WI38 (cell line): ENCODE measurements at regions not wholly inside any gene's neighbourhood (a gene's known extent, or its start where the extent isn't known, plus 50 kb on each side); places are given as distances from the start of the nearest gene placed in this dataset.

Experiments
- H3K4me3 ChIP-seq: 2 replicates; pipeline ENCODE4 v1.5.1; 2011; ENCODE audit warnings: low read depth, mild to moderate bottlenecking, control low read depth, low read length
- CTCF ChIP-seq: IDR thresholded peaks from 2 replicates; pipeline ENCODE4 v1.5.1; 2012; ENCODE audit warnings: low read depth, mild to moderate bottlenecking, control low read depth, low read length

DNA sequence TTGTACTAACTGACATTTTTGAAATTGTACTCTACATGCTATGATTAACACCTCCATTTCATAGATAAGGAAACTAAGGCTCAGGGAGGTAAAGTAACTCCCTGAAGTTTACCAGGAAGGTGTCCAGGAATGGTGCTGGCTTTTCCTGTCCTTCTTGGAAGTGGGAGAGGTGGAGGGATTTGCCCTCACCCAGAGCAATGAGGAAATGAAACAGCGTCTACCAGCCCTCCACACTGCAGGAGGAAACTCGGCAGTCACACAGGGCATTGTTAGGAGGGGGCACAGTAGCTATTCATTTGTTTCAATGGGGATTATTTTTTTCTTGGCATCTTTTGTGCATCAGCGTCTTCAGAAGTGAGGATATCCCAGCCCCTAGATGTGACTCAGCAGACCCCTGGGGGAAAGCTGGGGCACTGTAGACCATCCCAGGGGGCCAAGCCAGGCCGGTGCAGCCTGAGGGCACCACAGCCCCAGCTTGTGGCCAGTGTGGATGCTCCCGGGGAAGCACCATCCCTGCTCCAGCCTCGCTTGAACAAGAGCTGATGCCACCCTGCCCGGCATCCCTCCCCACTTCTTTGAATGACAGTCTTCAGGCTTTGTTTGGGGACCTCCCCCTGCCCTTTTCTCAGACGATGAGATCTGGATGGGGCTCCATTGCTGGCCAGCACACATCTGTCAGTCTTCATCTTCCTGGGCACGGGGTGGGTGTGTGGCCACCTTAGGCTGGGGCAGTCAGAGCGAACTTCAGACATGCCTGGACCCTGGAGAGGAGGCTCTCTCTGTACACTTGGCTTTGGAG is 224.4 kb upstream of the PMEPA1 start:
- no peak for TF ChIP-seq CTCF
- no peak overlapping the region for H3K4me3 ChIP-seq

- H3K4me3 ChIP-seq = no peak overlapping the region
- no peak for TF ChIP-seq CTCF
These were observed 222.5 kb upstream of the PMEPA1 start for GRCh38 chr20:57932227-57932864.

DNA sequence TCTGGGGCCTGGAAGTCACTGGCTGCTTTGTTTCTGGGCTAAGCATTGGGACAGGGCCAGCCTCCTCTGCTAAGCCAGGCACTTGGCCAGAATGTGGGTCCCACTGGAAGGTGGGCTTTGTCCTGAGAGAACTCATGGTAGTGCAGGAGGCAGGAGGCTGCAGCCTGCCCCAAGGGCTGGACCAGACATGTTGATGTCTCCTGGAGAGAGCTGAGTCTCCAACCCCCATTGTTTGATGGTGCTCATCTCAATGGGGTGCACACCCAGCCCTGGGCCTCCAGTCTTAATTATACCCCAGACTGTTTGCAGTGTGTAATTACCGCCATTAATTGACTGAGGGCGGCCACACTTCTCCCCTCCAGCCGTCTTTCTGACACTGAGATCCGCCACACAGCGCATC is 220.5 kb upstream of the PMEPA1 start:
- no peak overlapping the region for H3K4me3 ChIP-seq
- no peak for TF ChIP-seq CTCF

DNA sequence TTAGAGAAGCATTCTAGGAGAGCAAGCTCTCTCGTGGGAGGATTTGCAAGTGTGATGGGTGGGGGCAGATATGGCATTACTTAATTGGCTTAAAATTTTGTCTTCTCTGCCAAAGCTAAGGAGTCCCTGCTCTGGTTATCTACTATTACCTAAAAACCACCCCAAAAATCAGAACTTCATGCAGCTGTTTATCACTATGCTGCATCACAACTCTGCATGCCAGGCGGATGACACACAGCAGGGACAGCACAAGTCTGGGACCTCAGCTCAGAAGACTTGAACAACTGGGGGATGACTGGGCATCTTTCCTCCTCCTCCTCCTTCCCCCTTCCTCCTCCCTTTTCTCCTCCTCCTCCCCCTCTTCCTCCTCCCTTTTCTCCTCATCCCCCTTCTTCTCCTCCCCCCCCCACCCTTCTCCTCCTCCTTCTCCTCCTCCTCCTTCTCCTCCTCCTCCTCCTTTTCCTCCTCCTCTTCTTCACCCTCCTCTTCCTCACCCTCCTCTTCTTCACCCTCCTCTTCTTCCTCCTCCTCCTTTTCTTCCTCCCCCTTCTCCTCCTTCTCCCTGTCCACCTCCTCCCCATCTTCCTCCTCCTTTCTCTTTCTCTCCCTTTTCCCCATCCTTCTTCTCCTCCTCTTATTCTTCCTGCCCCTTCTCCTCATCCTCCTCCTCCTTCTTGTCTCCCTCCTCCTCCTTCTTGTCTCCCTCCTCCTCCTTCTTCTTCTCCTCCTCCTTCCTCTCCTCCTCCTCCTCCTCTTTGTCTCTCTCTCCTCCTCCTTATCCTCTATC is 218.6 kb upstream of the PMEPA1 start:
- no peak for TF ChIP-seq CTCF
- H3K4me3 ChIP-seq = no peak overlapping the region

- no peak overlapping the region for H3K4me3 ChIP-seq
- no peak for TF ChIP-seq CTCF
These were observed 217.6 kb upstream of the PMEPA1 start for GRCh38 chr20:57927376-57927775.

GRCh38 chr20:57922706-57923105 is 212.9 kb upstream of the PMEPA1 start:
- H3K4me3 ChIP-seq = no peak overlapping the region
- no peak for TF ChIP-seq CTCF

- no peak for TF ChIP-seq CTCF
- H3K4me3 ChIP-seq = no peak overlapping the region
These were observed 212.3 kb upstream of the PMEPA1 start for GRCh38 chr20:57922083-57922482.
